ENCODE measurements at regions not wholly inside any gene's neighbourhood (a gene's known extent, or its start where the extent isn't known, plus 50 kb on each side); places are given as distances from the start of the nearest gene placed in this dataset.

- no peak overlapping the region for H3K4me2 ChIP-seq
- H3K36me3 ChIP-seq (ENCODE audit: insufficient read depth) = no peaks in the 10 kb centered on the region
- no peak overlapping the region for H3K27ac ChIP-seq (ENCODE audit: low read depth)
- H3K9me3 Mint-ChIP-seq = no peaks in the 10 kb centered on the region
- H3K27me3 Mint-ChIP-seq (ENCODE audit: insufficient read depth, low read depth, poor library complexity) = no peaks in the 10 kb centered on the region
- no peak overlapping the region for H3K4me3 ChIP-seq
- TF ChIP-seq ZNF114 (CRISPR knock-in tag; IDR thresholded peaks at IDR 0.05) = no peak
- TF ChIP-seq ZNF331 (CRISPR knock-in tag; IDR thresholded peaks at IDR 0.05; ENCODE audit: low read depth) = no peak
- no peak for TF ChIP-seq CTCF (conservative IDR thresholded peaks at IDR 0.05; ENCODE audit: low read depth in 2 of 2)
- no peak for TF ChIP-seq STAT1 (IDR thresholded peaks at IDR 0.05; ENCODE audit: unreplicated experiment)
- ATAC-seq (no peak), DNase-seq (ENCODE audit: low spot score) (no peak)
- H3K4me3 Mint-ChIP-seq = no peak overlapping the region
- no peaks in the 10 kb centered on the region; the same call in 2 of the 3 replicates for H3K36me3 Mint-ChIP-seq (ENCODE audit: low read depth)
- H2AFZ ChIP-seq = no peak overlapping the region
- H3K79me2 ChIP-seq (replicated peaks; ENCODE audit: insufficient read depth) = no peaks in the 10 kb centered on the region
- H3F3A ChIP-seq (replicated peaks; ENCODE audit: low read depth) = no peaks in the 10 kb centered on the region
- H3K27me3 ChIP-seq (ENCODE audit: insufficient read depth) = no peaks in the 10 kb centered on the region
- H3K9me2 ChIP-seq (ENCODE audit: insufficient read depth) = no peaks in the 10 kb centered on the region
- H3K4me1 Mint-ChIP-seq = peaks cover 22% of the 10 kb centered on the region
- no peaks in the 10 kb centered on the region for H4K20me1 ChIP-seq (replicated peaks; ENCODE audit: insufficient read depth)
- H3K4me1 ChIP-seq (ENCODE audit: insufficient read depth) = peaks cover 20% of the 10 kb centered on the region
- no peak overlapping the region for H3K27ac Mint-ChIP-seq
Measured at GRCh38 chr9:13598738-13599137, 319.2 kb upstream of the MPDZ start.

GRCh38 chr9:13597427-13597826 is 317.9 kb upstream of the MPDZ start:
- Histone ChIP-seq H4K20me1 (replicated peaks; ENCODE audit: insufficient read depth) (no peaks in the 10 kb centered on the region), H3K4me3 (no peak overlapping the region), H2AFZ (no peak overlapping the region), H3F3A (replicated peaks; ENCODE audit: low read depth) (no peaks in the 10 kb centered on the region), H3K9me2 (ENCODE audit: insufficient read depth) (no peaks in the 10 kb centered on the region), H3K4me2 (peak overlapping the region; percentile 25; the same call in 1 of the 2 replicates), H3K4me1 (ENCODE audit: insufficient read depth) (peaks cover 20% of the 10 kb centered on the region), H3K36me3 (ENCODE audit: insufficient read depth) (no peaks in the 10 kb centered on the region), H3K79me2 (replicated peaks; ENCODE audit: insufficient read depth) (no peaks in the 10 kb centered on the region), H3K27me3 (ENCODE audit: insufficient read depth) (no peaks in the 10 kb centered on the region), H3K27ac (ENCODE audit: low read depth) (peak overlapping the region; percentile 79)
- ATAC-seq = peak; percentile 59
- DNase-seq (ENCODE audit: low spot score) = peak; percentile 46
- Mint-ChIP-seq H3K27ac (peak overlapping the region; percentile 88), H3K9me3 (no peaks in the 10 kb centered on the region; the same call in 2 of the 3 replicates), H3K4me1 (peaks cover 22% of the 10 kb centered on the region), H3K36me3 (ENCODE audit: low read depth) (no peaks in the 10 kb centered on the region), H3K4me3 (no peak overlapping the region), H3K27me3 (ENCODE audit: insufficient read depth, low read depth, poor library complexity) (no peaks in the 10 kb centered on the region)
- TF ChIP-seq ZNF462 (CRISPR knock-in tag; IDR thresholded peaks at IDR 0.05) (peak; percentile 73), CTCF (conservative IDR thresholded peaks at IDR 0.05; ENCODE audit: low read depth in 2 of 2) (no peak), NANOG (IDR thresholded peaks at IDR 0.05; ENCODE audit: borderline replicate concordance) (peak; percentile 46; the same call in 1 of the 2 replicates), REST (IDR thresholded peaks at IDR 0.05; ENCODE audit: unreplicated experiment) (no peak)

All from GM23338 (cell line).